H9 (cell line): ENCODE measurements at regions not wholly inside any gene's neighbourhood (a gene's known extent, or its start where the extent isn't known, plus 50 kb on each side); places are given as distances from the start of the nearest gene placed in this dataset.

Source experiments
- DNase-seq: peaks from one replicate; pipeline ENCODE4 v3.0.0-alpha.2; 2017
- H2AFZ ChIP-seq: one replicate; pipeline ENCODE4 v1.6.1; 2013; ENCODE audit warnings: mild to moderate bottlenecking, low read length, control low read depth, moderate library complexity
- H2AK5ac ChIP-seq: 2 replicates; pipeline ENCODE4 v1.6.1; 2013; ENCODE audit warnings: low read length, control low read depth, mixed read lengths; ENCODE audit not compliant: insufficient read length
- H2BK120ac ChIP-seq: one replicate; pipeline ENCODE4 v1.6.1; 2013; ENCODE audit warnings: low read depth, mild to moderate bottlenecking, low read length, control low read depth, inconsistent platforms; ENCODE audit not compliant: poor library complexity, severe bottlenecking
- H2BK12ac ChIP-seq: 2 replicates; pipeline ENCODE4 v1.6.1; 2013; ENCODE audit warnings: low read length, control low read depth, mixed read lengths, low read depth; ENCODE audit not compliant: insufficient read length
- H2BK15ac ChIP-seq: 2 replicates; pipeline ENCODE4 v1.6.1; 2013; ENCODE audit warnings: low read depth, low read length, control low read depth
- H2BK20ac ChIP-seq: one replicate; pipeline ENCODE4 v1.6.1; 2013; ENCODE audit warnings: low read depth, mild to moderate bottlenecking, low read length, control low read depth, inconsistent platforms; ENCODE audit not compliant: poor library complexity, severe bottlenecking
- H2BK5ac ChIP-seq: 2 replicates; pipeline ENCODE4 v1.6.1; 2013; ENCODE audit warnings: low read length, control low read depth, mixed read lengths; ENCODE audit not compliant: insufficient read length
- H3K14ac ChIP-seq: 2 replicates; pipeline ENCODE4 v1.6.1; 2013; ENCODE audit warnings: low read length, control low read depth; ENCODE audit not compliant: insufficient read depth
- H3K18ac ChIP-seq: 2 replicates; pipeline ENCODE4 v1.6.1; 2013; ENCODE audit warnings: low read depth, mild to moderate bottlenecking, mixed read lengths, low read length, control low read depth; ENCODE audit not compliant: insufficient read length
- H3K23ac ChIP-seq: 2 replicates; pipeline ENCODE4 v1.6.1; 2013; ENCODE audit warnings: low read length, control low read depth, mixed read lengths, low read depth; ENCODE audit not compliant: insufficient read length
- H3K23me2 ChIP-seq: 2 replicates; pipeline ENCODE4 v1.6.1; 2013; ENCODE audit warnings: low read depth, mild to moderate bottlenecking, mixed read lengths, low read length, control low read depth; ENCODE audit not compliant: insufficient read length, poor library complexity, severe bottlenecking
- H3K27ac ChIP-seq: 2 replicates; pipeline ENCODE4 v1.5.1; 2013; ENCODE audit warnings: low read length, control low read depth, mixed read lengths, low read depth; ENCODE audit not compliant: insufficient read length
- H3K27me3 ChIP-seq: 2 replicates; pipeline ENCODE4 v1.6.1; 2013; ENCODE audit warnings: low read length, control low read depth, inconsistent platforms; ENCODE audit not compliant: insufficient read depth
- H3K4ac ChIP-seq: 2 replicates; pipeline ENCODE4 v1.6.1; 2013; ENCODE audit warnings: low read depth, mild to moderate bottlenecking, control low read depth, inconsistent platforms, low read length, moderate library complexity
- H3K4me1 ChIP-seq: 2 replicates; pipeline ENCODE4 v1.6.1; 2013; ENCODE audit warnings: low read length, control low read depth, inconsistent platforms; ENCODE audit not compliant: insufficient read depth
- H3K4me2 ChIP-seq: 2 replicates; pipeline ENCODE4 v1.6.1; 2013; ENCODE audit warnings: low read length, control low read depth, mixed read lengths; ENCODE audit not compliant: insufficient read length, insufficient read depth
- H3K56ac ChIP-seq: 2 replicates; pipeline ENCODE4 v1.6.1; 2013; ENCODE audit warnings: low read depth, mild to moderate bottlenecking, mixed read lengths, low read length, control low read depth; ENCODE audit not compliant: insufficient read length
- H3K79me1 ChIP-seq: 2 replicates; pipeline ENCODE4 v1.6.1; 2013; ENCODE audit warnings: low read depth, mild to moderate bottlenecking, moderate library complexity, low read length, control low read depth, inconsistent platforms; ENCODE audit not compliant: insufficient read depth, poor library complexity, severe bottlenecking
- H3K79me2 ChIP-seq: 2 replicates; pipeline ENCODE4 v1.6.1; 2013; ENCODE audit warnings: low read length, control low read depth, inconsistent platforms; ENCODE audit not compliant: insufficient read depth
- H3K9ac ChIP-seq: 2 replicates; pipeline ENCODE4 v1.6.1; 2013; ENCODE audit warnings: low read length, control low read depth, mixed read lengths; ENCODE audit not compliant: insufficient read length; ENCODE audit errors: extremely low read depth
- H3K9me3 ChIP-seq: one replicate; pipeline ENCODE4 v1.6.1; 2013; ENCODE audit warnings: low read depth, low read length, inconsistent platforms; ENCODE audit not compliant: control insufficient read depth
- H3T11ph ChIP-seq: one replicate; pipeline ENCODE4 v1.6.1; 2013; ENCODE audit warnings: mild to moderate bottlenecking, low read length, control low read depth, inconsistent platforms
- H4K20me1 ChIP-seq: one replicate; pipeline ENCODE4 v1.6.1; 2013; ENCODE audit not compliant: control insufficient read depth, insufficient read length, insufficient read depth
- H4K5ac ChIP-seq: 2 replicates; pipeline ENCODE4 v1.6.1; 2013; ENCODE audit warnings: low read depth, mild to moderate bottlenecking, mixed read lengths, low read length, control low read depth; ENCODE audit not compliant: insufficient read length
- H4K8ac ChIP-seq: replicated peaks from 2 replicates; pipeline ENCODE4 v1.6.1; 2013; ENCODE audit warnings: low read length, control low read depth, mixed read lengths, low read depth; ENCODE audit not compliant: insufficient read length
- H4K91ac ChIP-seq: 2 replicates; pipeline ENCODE4 v1.6.1; 2013; ENCODE audit warnings: low read depth, mild to moderate bottlenecking, moderate library complexity, mixed read lengths, low read length, control low read depth; ENCODE audit not compliant: insufficient read length
- H3K27ac Mint-ChIP-seq, 3 experiments: 2 replicates in 2 of 3; 3 replicates in 1 of 3; pipeline ENCODE4 v1.8.0; 2020 to 2021; ENCODE audit warnings: mixed read lengths in 3 of 3, mild to moderate bottlenecking in 1 of 3, moderate library complexity in 1 of 3
- H3K27me3 Mint-ChIP-seq: 2 replicates; pipeline ENCODE4 v1.8.0; 2021; ENCODE audit warnings: low read depth, mild to moderate bottlenecking, moderate library complexity, mixed read lengths
- H3K36me3 Mint-ChIP-seq, 3 experiments: 2 replicates in 2 of 3; 3 replicates in 1 of 3; pipeline ENCODE4 v1.8.0; 2020 to 2021; ENCODE audit warnings: low read depth in 3 of 3, mixed read lengths in 3 of 3; ENCODE audit not compliant: insufficient read depth in 1 of 3
- H3K4me1 Mint-ChIP-seq, 2 experiments: 2 replicates each; pipeline ENCODE4 v1.8.0; 2020; ENCODE audit warnings: mixed read lengths in 2 of 2
- H3K4me3 Mint-ChIP-seq, 2 experiments: 2 replicates in 1 of 2; 3 replicates in 1 of 2; pipeline ENCODE4 v1.8.0; 2020 to 2021; ENCODE audit warnings: mild to moderate bottlenecking in 2 of 2, mixed read lengths in 2 of 2, moderate library complexity in 1 of 2
- H3K9me3 Mint-ChIP-seq, 2 experiments: 2 replicates in 1 of 2; 3 replicates in 1 of 2; pipeline ENCODE4 v1.8.0; 2020; ENCODE audit warnings: mild to moderate bottlenecking in 2 of 2, mixed read lengths in 2 of 2, moderate library complexity in 1 of 2
- CTCF ChIP-seq: fragments of 200-600 bp; sonication (generic); conservative IDR thresholded peaks from 3 replicates; pipeline ENCODE4 v1.8.0; 2021; ENCODE audit warnings: antibody characterized with exemption, mild to moderate bottlenecking
- whole genome bisulfite sequencing: extraction: QIAGEN DNeasy Blood & Tissue Kit; methylation state at CpG from one replicate; pipeline ENCODE4 v1.1.7; 2013; ENCODE audit warnings: missing lambda C conversion rate, low lambda C conversion rate, mixed read lengths; ENCODE audit not compliant: insufficient read length; ENCODE audit errors: extremely low coverage; 5-methylcytosine and 5-hydroxymethylcytosine counted together

DNA sequence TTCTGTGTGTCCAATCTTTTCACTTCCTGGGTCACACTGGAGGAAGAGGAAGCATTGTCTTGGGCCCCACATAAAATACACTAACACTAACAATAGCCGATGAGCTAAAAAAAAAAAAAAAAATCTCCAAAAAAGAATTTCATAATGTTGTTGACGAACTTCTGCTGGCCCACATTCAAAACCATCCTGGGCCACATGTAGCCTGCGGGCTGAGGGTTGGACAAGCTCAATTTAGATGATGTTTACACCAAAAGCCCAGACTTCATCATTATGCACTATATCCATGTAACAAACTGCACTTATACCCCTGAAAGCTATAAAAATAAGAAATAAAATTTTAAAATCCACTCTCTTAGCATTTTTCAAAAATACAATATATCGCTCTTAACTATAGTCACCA, 187.8 kb upstream of the PTBP2 start:
- no peak overlapping the region for H3K27ac Mint-ChIP-seq
- WGBS, result 100% methylated on average over 1 of the region's 4 CpGs
- peaks cover 4% of the 10 kb centered on the region; the same call in 1 of the 2 replicates for H3K4me1 ChIP-seq

More for the DNA sequence above, 187.8 kb upstream of the PTBP2 start:
- Histone ChIP-seq H3K4ac (no peak overlapping the region), H3K79me1 (no peaks in the 10 kb centered on the region), H4K20me1 (no peaks in the 10 kb centered on the region), H3K18ac (no peak overlapping the region), H2BK120ac (no peak overlapping the region), H3K56ac (no peak overlapping the region), H2AFZ (no peak overlapping the region), H3K23me2 (no peaks in the 10 kb centered on the region), H2BK20ac (no peak overlapping the region), H3K9me3 (peaks cover 8% of the 10 kb centered on the region), H3K27ac (no peak overlapping the region), H2BK12ac (no peak overlapping the region), H2AK5ac (no peak overlapping the region), H3T11ph (no peak overlapping the region), H3K9ac (no peak overlapping the region), H4K91ac (no peak overlapping the region), H3K4me2 (no peak overlapping the region), H3K23ac (no peak overlapping the region), H3K79me2 (no peaks in the 10 kb centered on the region), H4K8ac (no peak overlapping the region), H2BK15ac (no peak overlapping the region), H3K27me3 (no peaks in the 10 kb centered on the region), H3K14ac (no peak overlapping the region), H4K5ac (no peak overlapping the region), H2BK5ac (no peak overlapping the region)
- Mint-ChIP-seq H3K9me3 (peaks cover 21 to 27% of the 10 kb centered on the region in 2 experiments), H3K4me3 (no peak overlapping the region), H3K27me3 (no peaks in the 10 kb centered on the region; the same call in 1 of the 2 replicates), H3K36me3 (peaks cover 12 to 26% (median 21%) of the 10 kb centered on the region in 3 experiments), H3K4me1 (peaks cover 8 to 9% of the 10 kb centered on the region in 2 experiments)
- no peak for TF ChIP-seq CTCF
- DNase-seq, result no peak
